ENCODE measurements at regions not wholly inside any gene's neighbourhood (a gene's known extent, or its start where the extent isn't known, plus 50 kb on each side); places are given as distances from the start of the nearest gene placed in this dataset.

GRCh38 chr12:132439333-132439904, 50.5 kb upstream of the FBRSL1 start:
- TF ChIP-seq CTCF (IDR thresholded peaks at IDR 0.05; ENCODE audit: low read depth, low read length): no peak
- TF ChIP-seq EZH2phosphoT487 (IDR thresholded peaks at IDR 0.05; ENCODE audit: low read depth): no peak
